Upper lobe of right lung (tissue), 1 donor: ENCODE measurements at regions not wholly inside any gene's neighbourhood (a gene's known extent, or its start where the extent isn't known, plus 50 kb on each side); places are given as distances from the start of the nearest gene placed in this dataset.

ENCODE experiments used
- ATAC-seq: fragments of 200-7000 bp; cut with Tn5 transposase; one replicate; pipeline ENCODE4 v1.9.1; 2020; ENCODE audit warnings: mild to moderate bottlenecking, moderate library complexity
- DNase-seq: peaks from one replicate; pipeline ENCODE4 v3.0.0-alpha.2; 2020
- H3K27ac ChIP-seq: fragments of 200-600 bp; one replicate; pipeline ENCODE4 v1.8.0; 2022
- H3K27me3 ChIP-seq: fragments of 200-600 bp; one replicate; pipeline ENCODE4 v1.8.0; 2022; ENCODE audit warnings: mild to moderate bottlenecking
- H3K36me3 ChIP-seq: fragments of 200-600 bp; one replicate; pipeline ENCODE4 v1.8.0; 2022
- H3K4me1 ChIP-seq: fragments of 200-600 bp; one replicate; pipeline ENCODE4 v1.8.0; 2022
- H3K4me3 ChIP-seq: fragments of 200-600 bp; one replicate; pipeline ENCODE4 v1.8.0; 2022; ENCODE audit warnings: mild to moderate bottlenecking
- H3K9me3 ChIP-seq: fragments of 200-600 bp; one replicate; pipeline ENCODE4 v1.8.0; 2022
- CTCF ChIP-seq: fragments of 200-600 bp; IDR thresholded peaks from one replicate; pipeline ENCODE4 v1.8.0; 2022; ENCODE audit warnings: antibody characterized with exemption
- intact Hi-C: fragments of 100-400 bp; cut with DNase I; formaldehyde crosslinking; loops from one replicate; pipeline ENCODE4 v1.11.0; 2022
- donor health status: DM: no; HTN: yes; CAD: no; lungs with severe emphysema.

GRCh38 chr21:22450507-22450906 lies 1452.3 kb downstream of the NCAM2 start:
- no peaks in the 10 kb centered on the region for H3K4me1 ChIP-seq
- H3K4me3 ChIP-seq: no peak overlapping the region
- no peaks in the 10 kb centered on the region for H3K36me3 ChIP-seq
- H3K27me3 ChIP-seq: no peaks in the 10 kb centered on the region
- DNase-seq (no peak), ATAC-seq (no peak)
- H3K27ac ChIP-seq: no peak overlapping the region
- intact Hi-C loops: no loop called here
- no peaks in the 10 kb centered on the region for H3K9me3 ChIP-seq
- no peak for TF ChIP-seq CTCF

DNA sequence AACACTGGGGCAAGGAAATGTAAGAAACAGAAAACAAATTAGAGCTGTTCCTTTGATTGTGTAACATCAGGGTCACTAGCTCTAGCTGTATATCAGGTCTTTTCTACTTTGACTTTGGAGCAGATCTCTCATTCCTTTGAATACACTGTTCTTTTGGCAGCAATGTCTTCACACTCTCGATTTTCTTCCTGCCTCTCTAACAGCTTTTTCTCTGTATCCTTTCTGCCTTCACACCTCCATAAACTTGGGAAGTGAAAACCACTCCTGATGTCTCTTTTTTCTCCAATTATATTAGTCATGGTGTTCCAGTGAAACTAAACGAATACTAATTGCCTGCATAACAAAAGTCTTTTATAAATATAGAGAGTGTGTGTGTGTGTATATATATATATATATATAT lies 1458.0 kb downstream of the NCAM2 start:
- no peak for TF ChIP-seq CTCF
- ATAC-seq (no peak), DNase-seq (no peak)
- Histone ChIP-seq H3K9me3 (no peaks in the 10 kb centered on the region), H3K4me3 (no peak overlapping the region), H3K27ac (no peak overlapping the region), H3K4me1 (no peaks in the 10 kb centered on the region), H3K27me3 (no peaks in the 10 kb centered on the region), H3K36me3 (no peaks in the 10 kb centered on the region)
- intact Hi-C loops: no loop called here

GRCh38 chr21:22468893-22469292 lies 1470.7 kb downstream of the NCAM2 start:
- no peak for ATAC-seq
- H3K36me3 ChIP-seq: no peaks in the 10 kb centered on the region
- H3K27ac ChIP-seq: no peak overlapping the region
- no peak for TF ChIP-seq CTCF
- no peak for DNase-seq
- intact Hi-C loops: no loop called here
- no peaks in the 10 kb centered on the region for H3K27me3 ChIP-seq
- no peak overlapping the region for H3K4me3 ChIP-seq
- no peaks in the 10 kb centered on the region for H3K4me1 ChIP-seq
- no peaks in the 10 kb centered on the region for H3K9me3 ChIP-seq

GRCh38 chr21:22474403-22474802 lies 1476.2 kb downstream of the NCAM2 start:
- no peaks in the 10 kb centered on the region for H3K36me3 ChIP-seq
- H3K4me3 ChIP-seq: no peak overlapping the region
- no peaks in the 10 kb centered on the region for H3K9me3 ChIP-seq
- H3K27me3 ChIP-seq: no peaks in the 10 kb centered on the region
- DNase-seq (no peak), ATAC-seq (no peak)
- no peak overlapping the region for H3K27ac ChIP-seq
- no peak for TF ChIP-seq CTCF
- intact Hi-C loops: no loop called here
- H3K4me1 ChIP-seq: no peaks in the 10 kb centered on the region

- Histone ChIP-seq H3K4me3 (no peak overlapping the region), H3K4me1 (no peaks in the 10 kb centered on the region), H3K27ac (no peak overlapping the region), H3K27me3 (no peaks in the 10 kb centered on the region), H3K36me3 (no peaks in the 10 kb centered on the region), H3K9me3 (peaks cover 4% of the 10 kb centered on the region)
- ATAC-seq (no peak), DNase-seq (no peak)
- intact Hi-C loops: no loop called here
- no peak for TF ChIP-seq CTCF
These were observed 1478.0 kb downstream of the NCAM2 start for GRCh38 chr21:22476214-22476613.
